SK-N-SH treated with all-trans-retinoic acid at 6 μM for 48 hours (cell line): ENCODE measurements at regions not wholly inside any gene's neighbourhood (a gene's known extent, or its start where the extent isn't known, plus 50 kb on each side); places are given as distances from the start of the nearest gene placed in this dataset.
"Not testable (repeated sequence)": the region's sequence is repeated elsewhere in the genome, so short reads cannot be mapped to it uniquely, and the experiment has no call there.

ENCODE experiments used
- ATAC-seq: fragments of 200-7000 bp; cut with Tn5 transposase; 3 replicates; pipeline ENCODE4 v1.9.1; 2020; ENCODE audit warnings: mild to moderate bottlenecking, moderate library complexity
- ARNTL ChIP-seq: fragments of 450-650 bp; formaldehyde crosslinking; IDR thresholded peaks from 2 replicates; pipeline ENCODE4 v1.5.0; 2020; ENCODE audit warnings: low read depth, mild to moderate bottlenecking, moderate library complexity, borderline replicate concordance
- BACH2 ChIP-seq: fragments of 250-450 bp; sonication (Bioruptor Pico); IDR thresholded peaks from 2 replicates; pipeline ENCODE4 v1.9.0; 2021; ENCODE audit warnings: mild to moderate bottlenecking, borderline replicate concordance
- CREB5 ChIP-seq: fragments of 250-450 bp; sonication (Bioruptor Pico); IDR thresholded peaks from 2 replicates; pipeline ENCODE4 v1.5.1; 2020; ENCODE audit warnings: low read depth, mild to moderate bottlenecking, moderate library complexity
- CSDC2 ChIP-seq: fragments of 250-450 bp; sonication (Bioruptor Pico); IDR thresholded peaks from 2 replicates; pipeline ENCODE4 v1.5.0; 2020; ENCODE audit warnings: mild to moderate bottlenecking, moderate library complexity
- ESRRG ChIP-seq: fragments of 250-450 bp; sonication (Bioruptor Pico); IDR thresholded peaks from 2 replicates; pipeline ENCODE4 v1.6.1; 2021; ENCODE audit warnings: mild to moderate bottlenecking
- ISL1 ChIP-seq: fragments of 250-450 bp; sonication (Bioruptor Pico); IDR thresholded peaks from 2 replicates; pipeline ENCODE4 v2.1.2; 2022; ENCODE audit warnings: mild to moderate bottlenecking, moderate library complexity
- OSR1 ChIP-seq: fragments of 250-450 bp; sonication (Bioruptor Pico); IDR thresholded peaks from 2 replicates; pipeline ENCODE4 v1.8.0; 2022; ENCODE audit warnings: moderate library complexity, mild to moderate bottlenecking, inconsistent platforms
- POU6F1 ChIP-seq: fragments of 250-450 bp; sonication (Bioruptor Pico); IDR thresholded peaks from 2 replicates; pipeline ENCODE4 v1.8.0; 2021; ENCODE audit warnings: low read depth, mild to moderate bottlenecking, moderate library complexity, borderline replicate concordance
- PPARA ChIP-seq: fragments of 250-450 bp; sonication (Bioruptor Pico); IDR thresholded peaks from 2 replicates; pipeline ENCODE4 v1.5.0; 2020; ENCODE audit warnings: mild to moderate bottlenecking, borderline replicate concordance
- RARB ChIP-seq: fragments of 250-450 bp; sonication (Bioruptor Pico); IDR thresholded peaks from 2 replicates; pipeline ENCODE4 v1.8.0; 2021; ENCODE audit warnings: mild to moderate bottlenecking, moderate library complexity
- SNAI2 ChIP-seq: fragments of 250-450 bp; sonication (Bioruptor Pico); IDR thresholded peaks from 2 replicates; pipeline ENCODE4 v1.5.0; 2020; ENCODE audit warnings: mild to moderate bottlenecking, moderate library complexity
- TCF4 ChIP-seq: fragments of 250-450 bp; sonication (Bioruptor Pico); IDR thresholded peaks from 2 replicates; pipeline ENCODE4 v1.8.0; 2021; ENCODE audit warnings: mild to moderate bottlenecking, moderate library complexity, borderline replicate concordance
- ZC3H10 ChIP-seq: fragments of 250-450 bp; sonication (Bioruptor Pico); IDR thresholded peaks from 2 replicates; pipeline ENCODE4 v1.5.1; 2021; ENCODE audit warnings: mild to moderate bottlenecking, moderate library complexity
- ZFP30 ChIP-seq: fragments of 450-650 bp; formaldehyde crosslinking; IDR thresholded peaks from 2 replicates; pipeline ENCODE4 v1.5.0; 2022; ENCODE audit warnings: mild to moderate bottlenecking, moderate library complexity
- ZNF565 ChIP-seq: fragments of 450-650 bp; formaldehyde crosslinking; conservative IDR thresholded peaks from 2 replicates; pipeline ENCODE4 v1.5.0; 2020; ENCODE audit warnings: low read depth, mild to moderate bottlenecking, moderate library complexity
- ZNF70 ChIP-seq: fragments of 450-650 bp; formaldehyde crosslinking; IDR thresholded peaks from 2 replicates; pipeline ENCODE4 v1.5.0; 2020; ENCODE audit warnings: mild to moderate bottlenecking, moderate library complexity
- ZNF8 ChIP-seq: fragments of 450-650 bp; formaldehyde crosslinking; IDR thresholded peaks from 2 replicates; pipeline ENCODE4 v1.5.0; 2020; ENCODE audit warnings: mild to moderate bottlenecking, moderate library complexity
- TF ChIP-seq, protein P1 (sequence below): fragments of 250-450 bp; sonication (Bioruptor Pico); IDR thresholded peaks from 2 replicates; pipeline ENCODE4 v1.8.0; 2020; ENCODE audit warnings: mild to moderate bottlenecking, moderate library complexity, borderline replicate concordance
- TF ChIP-seq, protein P2 (sequence below): fragments of 250-450 bp; sonication (Bioruptor Pico); IDR thresholded peaks from 2 replicates; pipeline ENCODE4 v1.5.0; 2020; ENCODE audit warnings: mild to moderate bottlenecking, moderate library complexity

DNA sequence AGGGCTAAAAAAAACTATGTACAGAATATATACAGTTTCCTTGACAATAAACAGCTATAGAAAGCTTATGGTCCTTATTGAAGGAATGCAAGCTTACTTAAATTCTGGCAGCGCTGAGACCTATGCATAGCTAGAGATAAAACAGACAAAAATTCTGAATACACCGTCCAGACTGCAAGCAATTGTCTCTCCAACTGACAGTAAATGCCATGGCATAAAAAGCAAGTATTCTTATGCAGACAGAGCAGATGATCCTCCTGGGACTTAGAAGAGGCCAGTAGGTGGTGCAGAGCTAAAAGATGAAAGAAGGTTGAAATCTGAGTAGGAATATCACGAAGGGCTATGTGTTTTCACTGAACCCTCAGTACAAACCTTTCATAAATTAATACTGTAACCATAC is 157.0 kb upstream of the CACNA2D1 start:
- ATAC-seq: peak; percentile 81

DNA sequence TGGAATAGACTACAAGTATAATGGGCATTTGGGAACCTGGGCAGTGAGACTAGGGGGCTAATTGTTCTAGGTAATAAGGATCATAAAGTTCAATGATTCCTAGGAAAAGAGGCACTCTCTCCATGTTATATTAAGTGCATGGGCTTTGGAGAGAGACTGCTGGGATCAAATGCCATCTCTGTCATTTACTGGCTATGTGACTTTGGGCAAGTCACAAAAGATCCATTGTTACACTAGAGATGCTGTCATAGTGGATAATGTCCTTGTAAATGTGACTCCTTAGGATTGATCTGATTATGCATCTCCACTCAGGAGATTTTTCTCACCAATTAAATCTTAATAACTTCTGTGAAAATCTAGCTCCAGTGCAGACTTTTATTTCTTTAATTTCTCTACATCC is 156.3 kb upstream of the CACNA2D1 start:
- TF ChIP-seq CREB5 (CRISPR knock-in tag): no peak
- no peak for ATAC-seq

More for the DNA sequence above, 157.0 kb upstream of the CACNA2D1 start:
- TF ChIP-seq BACH2 (CRISPR knock-in tag) (no peak), OSR1 (CRISPR knock-in tag) (no peak), ZC3H10 (CRISPR knock-in tag) (no peak), ZFP30 (no peak), ZNF8 (no peak), PPARA (CRISPR knock-in tag) (no peak), RARB (CRISPR knock-in tag) (no peak), ARNTL (CRISPR knock-in tag) (no peak), SNAI2 (CRISPR knock-in tag) (no peak), POU6F1 (CRISPR knock-in tag) (no peak)

DNA sequence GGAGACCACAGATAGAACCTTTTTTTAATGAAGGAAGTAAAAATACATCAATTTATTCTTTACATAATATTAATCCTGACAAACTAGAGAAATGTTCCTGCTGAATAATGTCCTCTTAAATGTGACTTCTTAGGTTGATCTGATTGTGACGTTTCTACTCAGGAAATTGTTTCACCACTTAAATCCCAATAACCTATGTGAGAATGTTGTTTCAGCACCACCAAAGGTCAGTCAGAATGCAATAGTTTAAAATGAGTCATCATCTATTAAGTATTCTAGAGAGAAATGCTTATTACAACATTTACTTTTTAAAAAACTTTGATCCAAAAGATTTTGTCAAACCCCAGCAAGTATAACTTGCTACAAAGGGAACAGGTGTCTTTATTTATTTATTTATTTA is 155.4 kb upstream of the CACNA2D1 start:
- ATAC-seq: no peak
- peak; percentile 54 for TF ChIP-seq ISL1
- TF ChIP-seq, protein P1, sequence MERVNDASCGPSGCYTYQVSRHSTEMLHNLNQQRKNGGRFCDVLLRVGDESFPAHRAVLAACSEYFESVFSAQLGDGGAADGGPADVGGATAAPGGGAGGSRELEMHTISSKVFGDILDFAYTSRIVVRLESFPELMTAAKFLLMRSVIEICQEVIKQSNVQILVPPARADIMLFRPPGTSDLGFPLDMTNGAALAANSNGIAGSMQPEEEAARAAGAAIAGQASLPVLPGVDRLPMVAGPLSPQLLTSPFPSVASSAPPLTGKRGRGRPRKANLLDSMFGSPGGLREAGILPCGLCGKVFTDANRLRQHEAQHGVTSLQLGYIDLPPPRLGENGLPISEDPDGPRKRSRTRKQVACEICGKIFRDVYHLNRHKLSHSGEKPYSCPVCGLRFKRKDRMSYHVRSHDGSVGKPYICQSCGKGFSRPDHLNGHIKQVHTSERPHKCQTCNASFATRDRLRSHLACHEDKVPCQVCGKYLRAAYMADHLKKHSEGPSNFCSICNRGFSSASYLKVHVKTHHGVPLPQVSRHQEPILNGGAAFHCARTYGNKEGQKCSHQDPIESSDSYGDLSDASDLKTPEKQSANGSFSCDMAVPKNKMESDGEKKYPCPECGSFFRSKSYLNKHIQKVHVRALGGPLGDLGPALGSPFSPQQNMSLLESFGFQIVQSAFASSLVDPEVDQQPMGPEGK (CRISPR knock-in tag): peak; percentile 32; the same call in 1 of the 2 replicates
- TF ChIP-seq, protein P2, sequence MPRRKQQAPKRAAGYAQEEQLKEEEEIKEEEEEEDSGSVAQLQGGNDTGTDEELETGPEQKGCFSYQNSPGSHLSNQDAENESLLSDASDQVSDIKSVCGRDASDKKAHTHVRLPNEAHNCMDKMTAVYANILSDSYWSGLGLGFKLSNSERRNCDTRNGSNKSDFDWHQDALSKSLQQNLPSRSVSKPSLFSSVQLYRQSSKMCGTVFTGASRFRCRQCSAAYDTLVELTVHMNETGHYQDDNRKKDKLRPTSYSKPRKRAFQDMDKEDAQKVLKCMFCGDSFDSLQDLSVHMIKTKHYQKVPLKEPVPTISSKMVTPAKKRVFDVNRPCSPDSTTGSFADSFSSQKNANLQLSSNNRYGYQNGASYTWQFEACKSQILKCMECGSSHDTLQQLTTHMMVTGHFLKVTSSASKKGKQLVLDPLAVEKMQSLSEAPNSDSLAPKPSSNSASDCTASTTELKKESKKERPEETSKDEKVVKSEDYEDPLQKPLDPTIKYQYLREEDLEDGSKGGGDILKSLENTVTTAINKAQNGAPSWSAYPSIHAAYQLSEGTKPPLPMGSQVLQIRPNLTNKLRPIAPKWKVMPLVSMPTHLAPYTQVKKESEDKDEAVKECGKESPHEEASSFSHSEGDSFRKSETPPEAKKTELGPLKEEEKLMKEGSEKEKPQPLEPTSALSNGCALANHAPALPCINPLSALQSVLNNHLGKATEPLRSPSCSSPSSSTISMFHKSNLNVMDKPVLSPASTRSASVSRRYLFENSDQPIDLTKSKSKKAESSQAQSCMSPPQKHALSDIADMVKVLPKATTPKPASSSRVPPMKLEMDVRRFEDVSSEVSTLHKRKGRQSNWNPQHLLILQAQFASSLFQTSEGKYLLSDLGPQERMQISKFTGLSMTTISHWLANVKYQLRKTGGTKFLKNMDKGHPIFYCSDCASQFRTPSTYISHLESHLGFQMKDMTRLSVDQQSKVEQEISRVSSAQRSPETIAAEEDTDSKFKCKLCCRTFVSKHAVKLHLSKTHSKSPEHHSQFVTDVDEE (CRISPR knock-in tag): no peak
- TF ChIP-seq SNAI2 (CRISPR knock-in tag): no peak

- ATAC-seq: not testable (repeated sequence)
These were observed 152.2 kb upstream of the CACNA2D1 start for GRCh38 chr7:82595795-82596194.

DNA sequence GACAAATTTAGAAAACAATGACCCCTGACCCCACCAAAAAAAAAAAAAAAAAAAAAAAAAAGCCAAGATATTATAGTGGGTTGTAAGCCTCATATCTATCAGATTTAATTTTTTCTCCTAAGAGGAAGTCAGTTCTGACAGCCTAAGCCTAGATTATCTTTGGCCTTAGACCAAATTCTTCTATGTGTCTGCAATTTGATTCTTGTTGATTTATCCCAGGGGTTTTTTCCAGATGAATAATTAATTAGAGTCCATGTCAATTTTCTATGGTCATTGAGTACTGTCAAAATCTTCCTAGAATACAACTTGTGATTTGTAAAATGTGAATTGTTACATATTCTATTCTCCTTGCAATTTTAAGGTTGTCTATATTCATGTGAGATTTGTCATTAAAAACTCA is 151.6 kb upstream of the CACNA2D1 start:
- ATAC-seq: no peak
- TF ChIP-seq ARNTL (CRISPR knock-in tag): no peak
- no peak for TF ChIP-seq ESRRG
- TF ChIP-seq ZNF70 (CRISPR knock-in tag): no peak
- TF ChIP-seq, protein P1 (CRISPR knock-in tag): no peak
- no peak for TF ChIP-seq CREB5 (CRISPR knock-in tag)
- no peak; the same call in 1 of the 2 replicates for TF ChIP-seq ISL1
- no peak for TF ChIP-seq SNAI2 (CRISPR knock-in tag)
- TF ChIP-seq CSDC2 (CRISPR knock-in tag): no peak
- no peak for TF ChIP-seq POU6F1 (CRISPR knock-in tag)
- no peak for TF ChIP-seq TCF4 (CRISPR knock-in tag)
- no peak for TF ChIP-seq ZNF565 (CRISPR knock-in tag)
